Aorta (tissue), 5 donors: ENCODE measurements at regions not wholly inside any gene's neighbourhood (a gene's known extent, or its start where the extent isn't known, plus 50 kb on each side); places are given as distances from the start of the nearest gene placed in this dataset.
"Not testable (repeated sequence)": the region's sequence is repeated elsewhere in the genome, so short reads cannot be mapped to it uniquely, and the experiment has no call there.

ENCODE experiments used
- ATAC-seq: fragments of 200-7000 bp; cut with Tn5 transposase; one replicate; pipeline ENCODE4 v1.9.1; 2022; ENCODE audit warnings: moderate library complexity; ENCODE audit not compliant: low FRiP score
- DNase-seq, 2 donors: peaks; one replicate each; pipeline ENCODE4 v3.0.0-alpha.2; 2020
- H3K27ac ChIP-seq, 2 donors: one replicate each; pipeline ENCODE4 v1.5.1; 2013; ENCODE audit warnings: low read length in 2 of 2, mild to moderate bottlenecking in 2 of 2, moderate library complexity in 2 of 2, control low read depth in 1 of 2, inconsistent platforms in 1 of 2, low read depth in 1 of 2
- H3K27me3 ChIP-seq, 2 donors: one replicate each; pipeline ENCODE4 v1.6.1; 2013; ENCODE audit warnings: control low read depth in 1 of 2, low read length in 1 of 2, mild to moderate bottlenecking in 1 of 2, moderate library complexity in 1 of 2; ENCODE audit not compliant: insufficient read depth in 2 of 2, control insufficient read depth in 1 of 2
- H3K36me3 ChIP-seq, 2 donors: one replicate each; pipeline ENCODE4 v1.6.1; 2013; ENCODE audit warnings: control low read depth in 1 of 2, low read length in 1 of 2, mild to moderate bottlenecking in 1 of 2; ENCODE audit not compliant: insufficient read depth in 2 of 2, control insufficient read depth in 1 of 2
- H3K4me1 ChIP-seq, 2 donors: one replicate each; pipeline ENCODE4 v1.6.1; 2013; ENCODE audit warnings: low read length in 2 of 2, control low read depth in 1 of 2, mild to moderate bottlenecking in 1 of 2, moderate library complexity in 1 of 2; ENCODE audit not compliant: insufficient read depth in 2 of 2, control insufficient read depth in 1 of 2
- H3K4me3 ChIP-seq, 2 donors: one replicate each; pipeline ENCODE4 v1.5.1; 2013; ENCODE audit warnings: low read length in 2 of 2, control low read depth in 1 of 2, mild to moderate bottlenecking in 1 of 2
- H3K9me3 ChIP-seq: one replicate; pipeline ENCODE4 v1.6.1; 2013; ENCODE audit warnings: mild to moderate bottlenecking, low read length; ENCODE audit not compliant: control insufficient read depth
- WGBS, 2 donors: extraction: QIAGEN DNeasy Blood & Tissue Kit; methylation state at CpG; one replicate each; pipeline ENCODE4 v1.1.7; 2013; 5-methylcytosine and 5-hydroxymethylcytosine counted together
- intact Hi-C, 2 donors: fragments of 100-400 bp; cut with DNase I; formaldehyde crosslinking; loops; one replicate each; pipeline versions ENCODE4 v1.14.2 to v1.15.0; 2022
- donor health status: healthy with polysubstance abuse.
- donor health status: Bipolar disorder and iron deficiency.
- donor health status: DM: no; HTN: no; CAD: no.
- donor health status: DM: no; HTN: no; CAD: no.
- donor health status: DM: yes; HTN: yes; CAD: no.

DNA sequence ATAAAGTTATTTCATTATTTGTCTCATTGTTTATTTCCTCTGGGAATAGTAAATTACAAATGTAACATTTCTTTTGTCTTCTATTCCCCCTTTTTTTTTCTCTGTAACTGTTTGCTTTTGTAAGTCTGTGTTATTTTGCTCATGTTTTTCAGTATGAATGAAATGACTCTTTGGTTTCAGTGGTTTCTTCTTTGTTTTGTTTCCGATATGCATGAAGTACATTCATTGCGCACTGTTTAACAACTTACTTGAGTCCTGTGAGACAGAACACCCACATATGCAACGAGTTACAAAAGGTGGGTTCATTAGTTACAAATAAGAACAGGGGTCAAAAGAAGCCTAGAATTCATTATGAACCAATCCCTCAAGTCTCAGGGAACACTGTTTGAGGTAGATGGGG lies 175.0 kb upstream of the UGT8 start:
- intact Hi-C loops = no loop called here
- Histone ChIP-seq H3K27me3 (no peaks in the 10 kb centered on the region), H3K4me1 (no peaks in the 10 kb centered on the region), H3K9me3 (no peaks in the 10 kb centered on the region), H3K4me3 (no peak overlapping the region), H3K36me3 (no peaks in the 10 kb centered on the region), H3K27ac (no peak overlapping the region)
- no peak for ATAC-seq
- DNase-seq = no peak
- WGBS, 2 donors = 75 to 85% methylated on average over 3 of the region's 3 CpGs

DNA sequence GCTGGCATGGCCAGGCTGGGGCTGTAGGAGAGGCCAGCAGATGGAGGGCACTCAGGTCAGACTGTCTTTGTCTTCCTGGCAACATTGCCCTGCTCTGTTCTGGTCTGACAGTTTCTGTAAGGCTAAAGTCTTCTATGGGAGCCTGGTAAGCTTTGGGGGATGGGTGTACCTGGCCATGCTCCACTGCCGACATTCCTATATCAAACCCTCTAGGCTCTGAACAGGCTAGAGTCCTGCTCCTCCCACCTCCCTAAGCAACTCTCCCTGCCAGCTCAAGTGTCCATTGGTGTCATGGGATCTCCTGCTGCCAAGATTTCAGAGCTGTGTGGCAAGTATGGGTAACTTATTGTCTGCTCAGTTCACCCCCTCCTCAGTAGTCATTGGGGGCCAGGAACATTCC lies 163.5 kb upstream of the UGT8 start:
- H3K36me3 ChIP-seq = no peaks in the 10 kb centered on the region
- intact Hi-C loops = no loop called here
- no peak overlapping the region for H3K27ac ChIP-seq
- no peaks in the 10 kb centered on the region for H3K27me3 ChIP-seq
- ATAC-seq (no peak), DNase-seq (no peak)
- H3K9me3 ChIP-seq = peaks cover 2% of the 10 kb centered on the region
- H3K4me1 ChIP-seq = no peaks in the 10 kb centered on the region
- H3K4me3 ChIP-seq = no peak overlapping the region
- WGBS, 2 donors = 71 to 82% methylated on average over 1 of the region's 1 CpG

DNA sequence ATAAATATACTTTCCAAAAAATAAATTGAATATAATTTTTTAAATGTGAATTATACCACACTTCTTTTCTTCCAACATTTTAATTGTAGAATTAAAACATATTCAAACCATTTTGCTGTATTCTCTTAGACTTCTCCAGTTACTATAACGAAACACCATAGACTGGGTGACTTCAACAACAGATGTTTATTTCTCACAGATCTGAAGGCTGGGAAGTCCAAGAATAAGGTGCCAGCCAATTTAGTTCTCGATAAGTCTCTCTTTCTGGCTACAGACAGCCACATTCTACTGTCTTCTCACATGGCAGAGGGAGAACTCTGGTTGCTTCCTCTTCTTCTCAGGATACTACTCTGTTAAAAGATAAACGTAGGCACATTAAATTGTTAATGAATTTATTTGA lies 155.8 kb upstream of the UGT8 start:
- Histone ChIP-seq H3K4me1 (no peaks in the 10 kb centered on the region), H3K27ac (no peak overlapping the region), H3K36me3 (no peaks in the 10 kb centered on the region), H3K4me3 (no peak overlapping the region), H3K27me3 (no peaks in the 10 kb centered on the region), H3K9me3 (no peaks in the 10 kb centered on the region)
- no peak for DNase-seq
- intact Hi-C loops = no loop called here
- no peak for ATAC-seq
- WGBS, 2 donors = 75 to 80% methylated on average over 3 of the region's 3 CpGs

DNA sequence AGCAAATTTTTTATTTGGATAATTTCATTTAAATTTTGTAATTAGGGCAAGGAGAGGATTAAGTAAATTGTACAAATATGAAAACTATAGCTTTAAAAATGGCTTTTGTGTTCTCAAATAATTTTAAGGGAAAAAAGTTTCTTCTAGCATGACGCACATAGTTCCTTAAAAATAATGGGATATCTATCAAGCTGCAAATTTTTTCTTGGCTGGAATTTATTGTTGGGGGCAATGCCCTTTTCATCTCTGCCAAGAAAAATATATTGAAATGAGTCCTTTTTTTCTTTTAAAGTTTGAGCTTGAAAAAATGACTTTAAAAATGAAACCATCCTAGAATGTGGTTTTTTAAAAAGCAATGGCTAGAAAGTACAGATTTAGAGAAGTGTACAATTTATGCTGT lies 154.4 kb upstream of the UGT8 start:
- no peaks in the 10 kb centered on the region for H3K27me3 ChIP-seq
- no peak overlapping the region for H3K27ac ChIP-seq
- intact Hi-C loops = no loop called here
- WGBS, 2 donors = 13 to 27% methylated on average over 1 of the region's 1 CpG
- no peaks in the 10 kb centered on the region for H3K9me3 ChIP-seq
- H3K4me3 ChIP-seq = no peak overlapping the region
- H3K4me1 ChIP-seq = no peaks in the 10 kb centered on the region
- DNase-seq = no peak
- ATAC-seq = no peak
- no peaks in the 10 kb centered on the region for H3K36me3 ChIP-seq

DNA sequence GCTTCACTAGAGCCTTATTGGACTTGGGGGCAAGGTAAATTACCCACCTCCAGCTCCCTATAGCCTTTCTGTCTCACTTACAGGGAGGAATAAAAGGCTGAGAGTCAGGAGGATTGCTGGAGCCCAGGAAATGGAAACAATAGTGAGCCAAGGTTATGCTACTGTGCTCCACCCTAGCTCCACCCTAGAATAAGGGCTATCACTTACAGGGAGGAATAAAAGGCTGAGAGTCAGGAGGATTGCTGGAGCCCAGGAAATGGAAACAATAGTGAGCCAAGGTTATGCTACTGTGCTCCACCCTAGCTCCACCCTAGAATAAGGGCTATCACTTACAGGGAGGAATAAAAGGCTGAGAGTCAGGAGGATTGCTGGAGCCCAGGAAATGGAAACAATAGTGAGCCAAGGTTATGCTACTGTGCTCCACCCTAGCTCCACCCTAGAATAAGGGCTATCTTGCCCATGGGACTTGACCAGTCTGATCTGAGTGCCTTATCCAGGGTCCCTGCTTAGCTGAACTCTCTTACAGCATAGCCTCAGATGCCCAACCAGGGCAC lies 150.6 kb upstream of the UGT8 start:
- intact Hi-C loops, ATAC-seq, DNase-seq: not testable (repeated sequence)

DNA sequence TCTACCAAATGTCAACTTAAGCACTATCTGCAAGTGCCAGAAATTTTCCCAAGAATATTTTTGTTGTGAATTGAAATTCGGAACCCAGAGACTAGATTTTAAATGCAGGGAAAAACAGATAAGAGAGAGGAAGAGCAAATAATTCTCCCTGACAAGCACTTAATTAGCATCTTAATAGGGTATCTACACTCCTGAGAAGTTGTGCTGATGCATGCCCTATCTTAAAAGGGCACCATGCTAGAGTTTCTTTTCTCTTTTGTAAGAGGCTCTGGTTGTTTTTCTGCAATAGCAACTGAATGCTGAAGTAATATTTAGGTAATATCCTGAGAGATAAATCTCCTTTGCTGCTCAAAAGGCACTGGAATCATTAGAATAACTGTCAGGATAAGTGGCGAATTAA lies 139.9 kb upstream of the UGT8 start:
- no peaks in the 10 kb centered on the region for H3K36me3 ChIP-seq
- DNase-seq = no peak
- intact Hi-C loops = no loop called here
- no peak for ATAC-seq
- 53 to 62% methylated on average over 2 of the region's 2 CpGs for WGBS, 2 donors
- no peak overlapping the region for H3K4me3 ChIP-seq
- H3K27me3 ChIP-seq = no peaks in the 10 kb centered on the region
- H3K9me3 ChIP-seq = no peaks in the 10 kb centered on the region
- no peaks in the 10 kb centered on the region for H3K4me1 ChIP-seq
- H3K27ac ChIP-seq = no peak overlapping the region

More for the DNA sequence above, 150.6 kb upstream of the UGT8 start:
- not testable (repeated sequence) for H3K9me3 ChIP-seq, H3K4me3 ChIP-seq, H3K4me1 ChIP-seq, H3K36me3 ChIP-seq, H3K27me3 ChIP-seq, H3K27ac ChIP-seq

DNA sequence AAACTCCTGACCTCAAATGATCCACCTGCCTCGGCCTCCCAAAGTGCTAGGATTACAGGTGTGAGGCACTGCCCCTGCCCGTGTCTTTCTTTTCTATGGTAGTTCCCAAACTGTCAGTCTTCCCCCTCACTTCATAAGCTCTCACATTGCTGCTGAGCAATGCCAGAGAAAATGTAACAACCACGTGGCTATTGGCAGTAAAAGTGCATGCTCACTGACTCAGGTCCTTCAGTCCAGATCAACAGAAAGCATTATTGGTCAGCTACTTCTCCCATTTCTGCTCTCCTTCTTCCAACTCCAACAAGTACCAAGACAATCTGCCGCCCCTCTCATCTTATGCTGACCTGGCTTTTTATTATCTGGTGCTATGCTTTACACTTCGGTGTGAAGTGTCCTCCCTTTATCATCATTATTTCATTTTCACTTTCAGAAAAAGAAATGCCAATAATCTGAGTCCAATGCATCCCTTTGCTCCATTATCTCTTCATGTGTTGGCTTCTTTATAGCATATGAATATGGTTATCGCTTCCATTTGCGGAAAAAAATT lies 133.8 kb upstream of the UGT8 start:
- 53 to 61% methylated on average over 7 of the region's 7 CpGs for WGBS, 2 donors
- Histone ChIP-seq H3K4me1 (no peaks in the 10 kb centered on the region), H3K4me3 (no peak overlapping the region), H3K9me3 (no peaks in the 10 kb centered on the region), H3K27me3 (peaks cover 0 to 3% of the 10 kb centered on the region in 2 donors), H3K27ac (no peak overlapping the region), H3K36me3 (no peaks in the 10 kb centered on the region)
- intact Hi-C loops = no loop called here
- no peak for ATAC-seq
- DNase-seq = no peak

DNA sequence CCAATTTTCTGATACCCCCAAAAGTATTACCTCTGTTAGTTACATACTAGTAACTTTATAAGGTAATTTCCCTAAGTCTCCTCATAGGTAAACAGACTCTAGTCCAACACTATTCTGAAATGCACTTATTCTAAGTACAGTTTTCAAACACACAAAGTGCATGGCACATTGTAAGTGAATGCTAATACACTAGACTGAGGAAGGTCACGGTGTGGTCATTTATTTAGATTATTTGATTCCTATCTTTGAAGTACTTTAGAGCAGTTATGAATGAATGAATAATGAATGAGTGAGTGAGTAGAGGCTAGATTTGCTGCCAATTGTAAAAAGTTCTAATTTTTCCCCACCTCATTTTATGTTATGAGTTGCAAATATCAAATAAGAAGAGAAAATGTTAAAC lies 132.8 kb upstream of the UGT8 start:
- 76 to 79% methylated on average over 1 of the region's 1 CpG for WGBS, 2 donors
- Histone ChIP-seq H3K36me3 (no peaks in the 10 kb centered on the region), H3K4me1 (no peaks in the 10 kb centered on the region), H3K9me3 (no peaks in the 10 kb centered on the region), H3K27me3 (peaks cover 0 to 3% of the 10 kb centered on the region in 2 donors), H3K4me3 (no peak overlapping the region), H3K27ac (no peak overlapping the region)
- intact Hi-C loops = no loop called here
- DNase-seq (no peak), ATAC-seq (no peak)

DNA sequence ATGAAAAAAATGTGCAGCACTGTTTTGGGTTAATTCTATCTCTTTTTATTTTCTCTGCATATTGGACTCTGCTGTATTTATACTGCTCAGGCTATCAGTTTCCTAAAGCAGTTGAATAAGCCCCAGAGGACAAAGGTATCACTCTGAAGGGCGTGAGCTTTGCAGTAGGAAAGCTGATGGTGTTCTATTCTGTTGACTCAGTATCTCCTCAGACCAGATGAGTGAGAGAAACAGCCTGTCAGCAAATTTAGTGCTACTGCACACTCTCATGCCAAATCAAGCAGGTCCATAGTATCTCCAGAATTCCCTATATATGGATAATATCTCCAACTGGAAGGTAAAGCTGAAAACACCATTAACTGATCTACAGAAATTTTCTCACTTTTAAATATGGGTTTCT lies 132.3 kb upstream of the UGT8 start:
- no peak overlapping the region for H3K4me3 ChIP-seq

More for the DNA sequence above, 132.3 kb upstream of the UGT8 start:
- ATAC-seq (no peak), DNase-seq (no peak)
- Histone ChIP-seq H3K27me3 (peaks cover 0 to 3% of the 10 kb centered on the region in 2 donors), H3K9me3 (no peaks in the 10 kb centered on the region), H3K36me3 (no peaks in the 10 kb centered on the region), H3K27ac (no peak overlapping the region), H3K4me1 (no peaks in the 10 kb centered on the region)
- intact Hi-C loops = no loop called here
- WGBS, 2 donors = 36 to 43% methylated on average over 1 of the region's 1 CpG
